Hematopoietic multipotent progenitor cell treated with erythropoietin and hydrocortisone succinate and interleukin-3 and kit ligand, for 17 days (in vitro differentiated cells): ENCODE measurements at regions not wholly inside any gene's neighbourhood (a gene's known extent, or its start where the extent isn't known, plus 50 kb on each side); places are given as distances from the start of the nearest gene placed in this dataset.

Experiments used
- DNase-seq: peaks from one replicate; pipeline ENCODE4 v3.0.0-alpha.2; 2015; ENCODE audit warnings: low spot score

- no peak for DNase-seq
Observed at GRCh38 chr17:5694551-5694950, 110.2 kb upstream of the NLRP1 start.

- DNase-seq, result no peak
Observed at GRCh38 chr17:5695480-5695879, 111.2 kb upstream of the NLRP1 start.

GRCh38 chr17:5698959-5699358 is 114.7 kb upstream of the NLRP1 start:
- DNase-seq, result no peak

- DNase-seq, result no peak
Observed at GRCh38 chr17:5699814-5700213, 115.5 kb upstream of the NLRP1 start.

GRCh38 chr17:5700745-5701144 is 116.4 kb upstream of the NLRP1 start:
- no peak for DNase-seq

GRCh38 chr17:5701381-5701780 is 117.1 kb upstream of the NLRP1 start:
- DNase-seq, result no peak

GRCh38 chr17:5702951-5703510 is 118.7 kb upstream of the NLRP1 start:
- no peak for DNase-seq

GRCh38 chr17:5703736-5704135 is 119.4 kb upstream of the NLRP1 start:
- DNase-seq, result no peak

GRCh38 chr17:5705081-5705875 is 121.0 kb upstream of the NLRP1 start:
- DNase-seq, result no peak

GRCh38 chr17:5705876-5706576 is 121.7 kb upstream of the NLRP1 start:
- DNase-seq, result no peak

- peak; percentile 15 for DNase-seq
Observed at GRCh38 chr17:5706577-5707210, 122.4 kb upstream of the NLRP1 start.

- no peak for DNase-seq
Observed at GRCh38 chr17:5707482-5707881, 123.2 kb upstream of the NLRP1 start.

GRCh38 chr17:5708344-5708743 is 124.0 kb upstream of the NLRP1 start:
- DNase-seq, result no peak

GRCh38 chr17:5711344-5711743 is 127.0 kb upstream of the NLRP1 start:
- DNase-seq, result no peak

GRCh38 chr17:5714993-5715392 is 130.7 kb upstream of the NLRP1 start:
- DNase-seq, result no peak

- DNase-seq, result no peak
Observed at GRCh38 chr17:5715478-5715877, 131.2 kb upstream of the NLRP1 start.

GRCh38 chr17:5718726-5719125 is 134.4 kb upstream of the NLRP1 start:
- no peak for DNase-seq

- no peak for DNase-seq
Observed at GRCh38 chr17:5719976-5720375, 135.7 kb upstream of the NLRP1 start.

GRCh38 chr17:5730373-5730772 is 146.1 kb upstream of the NLRP1 start:
- DNase-seq, result no peak

- no peak for DNase-seq
Observed at GRCh38 chr17:5740937-5741336, 156.6 kb upstream of the NLRP1 start.

GRCh38 chr17:5741810-5742209 is 157.5 kb upstream of the NLRP1 start:
- no peak for DNase-seq

GRCh38 chr17:5745111-5745813 is 161.0 kb upstream of the NLRP1 start:
- DNase-seq, result no peak
